ENCODE measurements at regions not wholly inside any gene's neighbourhood (a gene's known extent, or its start where the extent isn't known, plus 50 kb on each side); places are given as distances from the start of the nearest gene placed in this dataset.
"Not testable (repeated sequence)": the region's sequence is repeated elsewhere in the genome, so short reads cannot be mapped to it uniquely, and the experiment has no call there.

GRCh38 chr7:69110450-69111050, 487.7 kb upstream of the AUTS2 start:
- no peak for DNase-seq (ENCODE audit: low read depth, low spot score)

DNA sequence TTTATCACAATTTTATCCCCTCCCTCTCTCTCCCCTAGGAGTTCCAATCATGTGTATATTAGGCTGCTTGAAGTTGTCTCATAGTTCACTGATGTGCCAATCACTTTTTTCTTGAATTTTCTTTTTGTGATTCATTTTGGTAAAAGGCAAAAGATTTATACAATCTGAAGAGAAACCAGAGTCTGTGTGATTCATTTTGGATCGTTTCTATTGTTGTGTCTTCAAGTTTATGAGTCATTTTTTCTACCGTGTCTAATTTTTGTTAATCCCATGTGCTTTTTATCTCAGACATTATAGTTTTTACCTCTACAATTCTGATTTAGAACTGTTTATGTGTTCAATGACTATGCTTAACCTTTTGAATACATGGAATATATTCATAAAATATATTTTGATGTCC, 483.9 kb upstream of the AUTS2 start:
- DNase-seq (ENCODE audit: low read depth, low spot score): no peak

GRCh38 chr7:69115788-69116187, 482.5 kb upstream of the AUTS2 start:
- peak; percentile 30 for DNase-seq (ENCODE audit: low read depth, low spot score)

- not testable (repeated sequence) for DNase-seq (ENCODE audit: low read depth, low spot score)
These were observed 482.1 kb upstream of the AUTS2 start for GRCh38 chr7:69116196-69116595.

DNA sequence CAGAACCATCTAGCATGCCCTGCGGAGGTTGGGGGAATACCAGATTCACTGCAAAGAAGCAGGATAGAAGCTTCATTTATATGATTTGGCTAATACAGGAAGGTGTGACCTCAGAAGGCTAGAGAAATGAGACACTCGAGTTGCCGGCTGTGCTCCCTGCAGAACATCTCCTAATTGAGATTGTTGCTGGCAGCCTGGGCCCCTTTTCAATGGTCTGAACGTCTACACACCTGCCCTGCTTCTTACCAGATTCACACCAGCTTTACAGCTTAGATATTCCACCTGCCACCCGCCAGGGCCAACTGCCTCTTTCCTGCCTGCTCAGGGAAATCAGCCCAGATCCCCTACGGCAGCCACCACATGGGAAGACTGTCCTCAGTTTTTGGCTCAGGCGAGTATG, 475.3 kb upstream of the AUTS2 start:
- no peak for DNase-seq (ENCODE audit: low read depth, low spot score)

DNA sequence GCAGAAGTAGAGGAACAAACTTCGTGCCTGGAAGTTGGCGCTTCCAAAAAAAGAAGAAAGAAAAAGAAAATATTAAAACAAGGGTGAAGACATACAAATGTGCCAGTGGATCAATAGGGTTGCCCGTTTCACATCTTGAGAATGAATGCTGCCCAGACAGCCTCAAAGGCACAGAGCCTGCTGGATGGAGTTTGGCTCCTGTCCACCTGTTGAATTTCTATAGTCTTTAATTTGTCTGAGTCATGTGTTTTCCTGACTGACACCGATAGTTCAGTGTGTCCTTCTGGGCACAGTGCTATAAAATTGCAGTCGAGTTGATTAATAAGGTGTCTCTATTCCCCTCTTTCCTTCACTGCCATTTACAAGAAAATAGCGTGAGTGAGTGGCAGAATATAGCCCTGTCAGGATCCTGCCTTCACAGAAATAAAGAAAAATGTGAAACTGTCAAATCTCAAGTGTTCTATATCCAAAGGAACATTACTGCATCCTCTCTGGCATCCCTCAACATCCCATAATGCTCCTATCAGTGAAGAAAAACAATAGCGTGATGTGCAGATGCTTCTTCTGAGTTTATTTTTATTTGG, 471.3 kb upstream of the AUTS2 start:
- DNase-seq (ENCODE audit: low read depth, low spot score): no peak

GRCh38 chr7:69129524-69129923, 468.8 kb upstream of the AUTS2 start:
- no peak for DNase-seq (ENCODE audit: low read depth, low spot score)

- no peak for DNase-seq (ENCODE audit: low read depth, low spot score)
These were observed 468.3 kb upstream of the AUTS2 start for GRCh38 chr7:69129951-69130350.

- no peak for DNase-seq (ENCODE audit: low read depth, low spot score)
These were observed 467.9 kb upstream of the AUTS2 start for GRCh38 chr7:69130396-69130795.

- DNase-seq (ENCODE audit: low read depth, low spot score): no peak
These were observed 464.0 kb upstream of the AUTS2 start for GRCh38 chr7:69134316-69134715.

DNA sequence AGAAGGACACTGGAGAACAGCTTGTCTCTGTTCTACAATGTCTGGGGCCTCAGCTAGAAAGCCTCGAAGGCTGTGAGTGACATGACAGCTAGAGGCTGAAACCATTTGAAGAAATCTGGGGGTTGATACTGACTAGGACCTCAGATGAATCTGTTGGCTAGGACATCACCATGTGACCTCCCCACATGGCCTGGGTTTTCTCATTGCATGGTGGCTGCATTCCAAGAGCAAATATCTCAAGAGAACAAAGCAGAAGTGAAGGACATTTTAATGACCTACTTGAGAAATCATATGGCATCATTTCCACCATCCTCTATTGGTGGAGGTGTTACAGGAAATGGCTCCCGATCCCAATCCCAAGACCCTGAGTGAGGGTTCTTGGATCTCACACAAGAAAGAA, 450.6 kb upstream of the AUTS2 start:
- DNase-seq (ENCODE audit: low read depth, low spot score): no peak

- no peak for DNase-seq (ENCODE audit: low read depth, low spot score)
These were observed 448.2 kb upstream of the AUTS2 start for GRCh38 chr7:69149804-69150782.

DNA sequence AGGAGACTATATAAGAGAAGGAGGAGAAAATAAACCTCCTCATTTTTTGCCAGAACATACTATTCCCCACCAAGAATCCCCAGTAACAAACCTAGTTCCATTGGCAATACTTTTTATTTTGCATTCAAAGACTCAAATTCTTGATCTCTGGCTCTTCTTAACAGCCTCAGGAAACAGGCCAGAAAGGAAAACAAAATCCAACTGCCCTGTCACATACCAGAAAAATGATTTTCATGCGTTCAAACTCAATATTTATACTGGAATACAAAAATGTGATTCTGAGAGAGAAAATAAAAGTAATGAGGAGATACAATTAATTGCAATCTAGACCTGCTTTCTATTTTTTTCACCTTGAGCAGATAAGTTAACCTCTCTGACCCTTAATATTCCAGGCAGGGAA, 435.9 kb upstream of the AUTS2 start:
- no peak for DNase-seq (ENCODE audit: low read depth, low spot score)

DNA sequence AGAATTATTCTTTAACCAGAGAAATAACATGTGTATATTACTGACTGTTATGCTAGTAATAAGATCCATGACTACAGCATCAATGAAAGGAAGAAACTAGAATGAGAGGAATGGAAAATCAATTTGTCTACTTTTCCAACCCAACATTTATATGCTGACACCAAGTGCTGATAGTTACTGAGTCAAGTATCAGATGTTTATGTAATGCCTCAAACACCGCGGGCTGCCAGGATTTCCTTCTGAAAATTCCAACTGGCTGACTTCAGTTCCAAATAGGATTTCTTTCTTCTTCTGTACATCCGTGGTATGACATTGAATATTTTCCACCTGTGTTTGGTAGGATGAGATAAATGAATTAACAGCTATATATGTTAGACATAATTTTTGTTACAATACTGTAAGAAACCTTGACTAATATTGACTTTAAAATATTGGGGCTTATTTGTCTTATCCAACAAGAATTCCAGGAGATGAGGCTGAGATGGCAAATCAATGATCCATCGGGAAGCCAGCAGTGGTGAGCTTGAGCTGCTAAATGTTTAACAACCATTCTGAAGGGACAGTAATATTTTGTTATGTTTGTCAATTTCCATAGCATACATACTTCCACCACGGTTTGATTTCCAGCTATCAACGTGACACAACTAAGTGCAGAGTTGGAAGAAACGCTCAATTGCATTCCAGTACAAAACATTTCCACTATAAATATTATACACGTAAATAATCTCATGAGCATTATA, 435.2 kb upstream of the AUTS2 start:
- no peak for DNase-seq (ENCODE audit: low read depth, low spot score)

DNA sequence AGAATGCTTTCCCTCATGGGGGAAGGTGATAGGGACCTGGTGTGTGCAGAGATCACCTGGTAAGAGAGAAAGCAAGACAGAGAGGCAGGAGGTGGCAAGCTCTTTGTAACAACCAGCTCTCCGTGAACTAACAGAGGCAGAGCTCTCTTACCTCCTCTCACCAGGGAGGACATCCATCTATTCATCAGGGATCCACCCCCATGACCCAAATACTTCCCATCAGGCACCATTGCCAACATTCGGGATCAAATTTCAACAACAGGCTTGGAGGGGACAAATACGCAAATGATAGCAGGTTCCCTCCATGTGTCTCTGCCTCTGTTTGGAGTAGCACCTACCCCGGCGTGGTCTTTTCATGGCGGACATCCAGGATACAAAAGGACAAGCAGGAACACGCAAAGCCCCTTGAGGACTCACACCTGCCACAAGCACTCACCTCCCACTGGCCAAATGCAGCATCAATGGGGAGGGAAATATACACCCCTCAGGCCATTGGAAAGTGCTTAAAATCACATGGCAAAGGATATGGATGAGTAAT, 431.2 kb upstream of the AUTS2 start:
- DNase-seq (ENCODE audit: low read depth, low spot score): no peak

GRCh38 chr7:69169386-69169785, 428.9 kb upstream of the AUTS2 start:
- no peak for DNase-seq (ENCODE audit: low read depth, low spot score)

GRCh38 chr7:69172357-69173077, 425.8 kb upstream of the AUTS2 start:
- DNase-seq (ENCODE audit: low read depth, low spot score): no peak

DNA sequence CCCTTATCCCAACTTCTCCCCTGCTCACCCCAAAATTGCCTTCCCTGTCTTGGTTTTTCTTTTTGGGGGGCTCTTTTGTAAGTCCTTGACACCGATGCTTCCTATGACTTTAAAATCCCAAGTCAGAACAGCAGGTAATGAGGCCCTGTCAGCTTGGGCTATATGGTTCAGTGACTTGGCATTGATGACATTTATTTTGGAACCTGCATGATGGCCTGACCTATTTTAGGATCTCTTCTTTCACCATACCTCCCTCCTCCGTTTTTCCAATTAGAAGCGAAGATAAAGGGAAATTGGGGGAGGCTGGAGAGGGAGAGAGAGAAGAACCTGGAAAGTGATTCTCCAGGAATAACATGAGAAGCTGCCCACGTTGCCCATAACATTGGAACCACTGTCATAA, 424.9 kb upstream of the AUTS2 start:
- DNase-seq (ENCODE audit: low read depth, low spot score): no peak

DNA sequence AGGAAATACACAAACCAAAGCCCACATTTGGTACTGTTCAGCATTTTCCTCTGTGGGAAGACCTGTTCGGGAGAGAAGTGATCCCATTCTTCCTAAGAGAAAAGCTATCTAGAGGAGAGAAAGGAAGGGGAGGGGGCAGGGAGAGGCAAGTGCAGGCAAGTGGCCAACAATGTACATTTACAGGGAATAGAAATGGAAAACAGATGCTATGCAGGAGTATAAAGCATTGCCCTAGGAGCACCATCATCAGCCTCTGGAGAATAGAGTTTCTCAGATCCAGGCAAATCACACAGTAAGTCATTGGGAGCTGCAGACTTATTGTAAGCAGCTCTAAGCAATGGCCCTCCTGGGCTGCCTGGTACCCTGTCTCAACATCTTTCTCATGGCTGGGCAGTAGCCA, 424.4 kb upstream of the AUTS2 start:
- DNase-seq (ENCODE audit: low read depth, low spot score): no peak

GRCh38 chr7:69176841-69177240, 421.4 kb upstream of the AUTS2 start:
- DNase-seq (ENCODE audit: low read depth, low spot score): no peak

GRCh38 chr7:69177461-69177861, 420.8 kb upstream of the AUTS2 start:
- no peak for DNase-seq (ENCODE audit: low read depth, low spot score)

Measured in ELF-1 (cell line).